WERI-Rb-1 (cell line): ENCODE measurements at regions not wholly inside any gene's neighbourhood (a gene's known extent, or its start where the extent isn't known, plus 50 kb on each side); places are given as distances from the start of the nearest gene placed in this dataset.

Experiments
- DNase-seq: peaks from one replicate; pipeline ENCODE4 v3.0.0-alpha.2; 2020
- H3K27ac ChIP-seq: fragments of 250-450 bp; sonication (Bioruptor Pico); 2 replicates; pipeline ENCODE4 v1.5.1; 2020; ENCODE audit warnings: mild to moderate bottlenecking, moderate library complexity
- H3K27me3 ChIP-seq: fragments of 250-450 bp; sonication (Bioruptor Pico); 2 replicates; pipeline ENCODE4 v1.5.1; 2021; ENCODE audit warnings: mild to moderate bottlenecking, low read depth, moderate library complexity; ENCODE audit not compliant: insufficient read depth, severe bottlenecking
- H3K36me3 ChIP-seq: fragments of 250-450 bp; sonication (Bioruptor Pico); 2 replicates; pipeline ENCODE4 v1.5.1; 2020; ENCODE audit warnings: mild to moderate bottlenecking, moderate library complexity
- H3K4me3 ChIP-seq: 2 replicates; pipeline ENCODE4 v1.5.1; 2011; ENCODE audit warnings: low read depth, mild to moderate bottlenecking, control low read depth, low read length
- H3K9me3 ChIP-seq: fragments of 250-450 bp; sonication (Bioruptor Pico); 2 replicates; pipeline ENCODE4 v1.5.1; 2021; ENCODE audit warnings: mild to moderate bottlenecking, moderate library complexity; ENCODE audit not compliant: severe bottlenecking
- TF ChIP-seq, protein P1 (sequence below): IDR thresholded peaks from 2 replicates; pipeline ENCODE4 v1.5.1; 2011; ENCODE audit warnings: low read depth, mild to moderate bottlenecking, control low read depth, inconsistent platforms, low read length

DNA sequence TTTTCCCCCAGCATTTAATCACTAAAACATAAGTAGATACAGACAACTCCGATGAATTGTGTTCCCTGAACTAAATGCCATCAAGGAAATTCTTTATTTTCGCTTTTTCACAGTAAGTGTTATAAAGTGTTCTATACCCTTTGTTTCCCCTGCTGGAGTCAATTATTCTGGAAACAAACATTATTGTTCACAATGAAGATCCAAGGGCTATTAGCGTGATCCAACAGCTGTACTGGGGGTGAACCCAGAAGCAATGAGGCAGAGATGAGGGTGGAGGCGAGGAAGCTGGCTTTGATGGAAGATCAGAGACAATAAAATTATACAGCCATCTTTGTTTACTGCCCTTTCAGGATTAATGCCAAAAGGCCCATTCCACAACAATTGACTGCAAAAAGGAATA lies 250.3 kb upstream of the IGF1R start:
- TF ChIP-seq, protein P1, sequence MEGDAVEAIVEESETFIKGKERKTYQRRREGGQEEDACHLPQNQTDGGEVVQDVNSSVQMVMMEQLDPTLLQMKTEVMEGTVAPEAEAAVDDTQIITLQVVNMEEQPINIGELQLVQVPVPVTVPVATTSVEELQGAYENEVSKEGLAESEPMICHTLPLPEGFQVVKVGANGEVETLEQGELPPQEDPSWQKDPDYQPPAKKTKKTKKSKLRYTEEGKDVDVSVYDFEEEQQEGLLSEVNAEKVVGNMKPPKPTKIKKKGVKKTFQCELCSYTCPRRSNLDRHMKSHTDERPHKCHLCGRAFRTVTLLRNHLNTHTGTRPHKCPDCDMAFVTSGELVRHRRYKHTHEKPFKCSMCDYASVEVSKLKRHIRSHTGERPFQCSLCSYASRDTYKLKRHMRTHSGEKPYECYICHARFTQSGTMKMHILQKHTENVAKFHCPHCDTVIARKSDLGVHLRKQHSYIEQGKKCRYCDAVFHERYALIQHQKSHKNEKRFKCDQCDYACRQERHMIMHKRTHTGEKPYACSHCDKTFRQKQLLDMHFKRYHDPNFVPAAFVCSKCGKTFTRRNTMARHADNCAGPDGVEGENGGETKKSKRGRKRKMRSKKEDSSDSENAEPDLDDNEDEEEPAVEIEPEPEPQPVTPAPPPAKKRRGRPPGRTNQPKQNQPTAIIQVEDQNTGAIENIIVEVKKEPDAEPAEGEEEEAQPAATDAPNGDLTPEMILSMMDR: no peak
- no peak for DNase-seq
- Histone ChIP-seq H3K27ac (no peak overlapping the region), H3K36me3 (no peaks in the 10 kb centered on the region), H3K9me3 (no peaks in the 10 kb centered on the region), H3K27me3 (peaks cover 90% of the 10 kb centered on the region), H3K4me3 (no peak overlapping the region)

DNA sequence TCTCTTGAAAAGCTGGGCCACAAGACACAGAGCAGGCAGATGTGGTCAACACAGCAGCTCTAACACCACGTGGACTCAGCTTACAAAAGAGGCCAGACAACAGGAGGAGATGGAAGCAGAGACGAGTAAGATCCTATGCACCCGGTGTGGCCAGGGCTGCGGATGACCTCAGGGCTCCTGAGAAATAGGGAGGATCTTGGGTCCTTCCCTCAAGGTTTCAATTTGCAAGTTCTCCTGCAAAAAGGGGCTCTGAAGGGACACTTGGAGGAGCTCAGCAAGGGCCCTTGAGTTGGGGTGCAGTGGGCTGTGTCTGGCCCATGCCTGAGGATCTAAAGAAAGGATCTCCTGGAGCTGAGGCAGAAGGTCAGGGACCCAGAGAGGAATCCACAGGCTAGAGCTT lies 249.5 kb upstream of the IGF1R start:
- H3K27ac ChIP-seq: no peak overlapping the region
- H3K36me3 ChIP-seq: no peaks in the 10 kb centered on the region
- H3K27me3 ChIP-seq: peaks cover 90% of the 10 kb centered on the region
- no peak for DNase-seq
- H3K4me3 ChIP-seq: no peak overlapping the region
- TF ChIP-seq, protein P1: no peak
- no peaks in the 10 kb centered on the region for H3K9me3 ChIP-seq

DNA sequence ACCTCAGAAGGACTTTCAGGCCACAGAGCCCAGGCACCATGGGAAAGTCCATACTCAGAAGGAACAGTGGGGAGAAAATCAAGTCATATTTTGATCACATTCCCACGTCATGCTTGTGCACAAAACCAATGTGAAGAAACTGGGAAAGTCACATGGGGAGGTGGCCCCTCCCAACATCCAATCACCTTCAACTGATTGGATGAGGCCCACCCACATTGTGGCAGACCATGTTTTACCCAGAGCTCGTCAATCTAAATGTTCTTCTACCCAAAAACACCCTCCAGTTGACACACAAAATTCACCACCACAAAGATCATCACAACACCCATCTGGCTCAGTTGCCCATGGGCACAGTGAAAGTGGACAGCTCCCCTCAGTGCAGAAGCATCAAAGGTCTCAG lies 248.2 kb upstream of the IGF1R start:
- Histone ChIP-seq H3K36me3 (no peaks in the 10 kb centered on the region), H3K27me3 (peaks cover 89% of the 10 kb centered on the region), H3K27ac (no peak overlapping the region), H3K4me3 (no peak overlapping the region), H3K9me3 (no peaks in the 10 kb centered on the region)
- no peak for DNase-seq
- TF ChIP-seq, protein P1: no peak

DNA sequence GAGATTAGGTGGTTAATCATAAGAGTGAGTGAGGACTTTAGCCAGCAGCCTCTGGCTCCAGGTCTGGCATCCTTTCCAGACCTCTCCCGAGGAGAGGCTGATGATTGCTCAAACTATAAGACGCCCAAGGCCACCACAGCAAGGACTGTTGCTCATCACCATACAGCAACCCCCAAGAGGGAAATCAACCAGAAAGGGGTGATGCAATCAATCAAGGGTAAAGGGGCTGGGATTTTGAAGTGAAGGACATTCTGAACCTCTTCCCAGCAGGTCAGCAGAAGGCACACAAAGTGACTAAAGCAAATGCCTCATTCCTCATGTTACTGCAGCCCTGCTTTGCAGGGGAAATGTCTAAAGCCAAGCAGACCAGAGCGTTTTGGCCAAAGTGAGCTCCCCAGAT lies 247.3 kb upstream of the IGF1R start:
- Histone ChIP-seq H3K9me3 (no peaks in the 10 kb centered on the region), H3K27ac (no peak overlapping the region), H3K4me3 (no peak overlapping the region), H3K27me3 (peaks cover 89% of the 10 kb centered on the region), H3K36me3 (no peaks in the 10 kb centered on the region)
- DNase-seq: no peak
- TF ChIP-seq, protein P1: no peak

DNA sequence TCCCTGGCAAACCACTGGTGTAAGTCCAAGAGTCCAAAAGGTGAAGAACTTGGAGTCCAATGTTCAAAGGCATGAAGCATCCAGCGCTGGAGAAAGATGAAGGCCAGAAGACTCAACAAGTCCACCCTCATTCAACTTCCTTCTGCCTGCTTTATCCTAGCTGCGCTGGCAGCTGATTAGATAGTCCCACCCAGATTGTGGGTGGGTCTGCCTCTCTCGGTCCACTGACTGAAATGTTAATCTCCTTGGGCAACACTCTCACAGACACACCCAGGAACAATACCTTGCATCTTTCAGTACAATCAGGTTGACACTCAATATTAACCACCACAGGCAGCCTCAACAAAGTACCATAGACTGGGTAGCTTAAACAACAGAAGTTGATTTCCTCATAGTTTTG lies 245.9 kb upstream of the IGF1R start:
- Histone ChIP-seq H3K27ac (no peak overlapping the region), H3K4me3 (no peak overlapping the region), H3K27me3 (peaks cover 89% of the 10 kb centered on the region), H3K9me3 (no peaks in the 10 kb centered on the region), H3K36me3 (no peaks in the 10 kb centered on the region)
- TF ChIP-seq, protein P1: no peak
- no peak for DNase-seq

DNA sequence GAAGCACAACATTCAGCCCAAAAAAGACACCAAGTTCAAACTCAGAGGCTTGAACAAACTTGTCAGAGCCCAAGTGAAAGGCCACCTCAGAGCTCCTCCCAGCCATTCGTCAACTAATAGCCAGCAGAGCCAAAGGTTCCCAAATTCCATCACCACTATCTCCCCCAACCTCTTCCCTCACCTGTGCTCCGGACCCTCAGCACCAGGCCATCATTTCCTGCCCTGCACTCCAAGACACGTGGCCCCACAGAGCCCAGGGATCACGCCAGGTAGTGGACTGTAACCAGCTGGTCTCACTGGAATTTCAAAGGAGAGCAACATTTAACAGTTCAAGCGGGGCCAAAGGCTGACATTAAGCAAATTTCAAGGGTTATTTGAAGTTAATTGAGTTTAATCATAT lies 245.2 kb upstream of the IGF1R start:
- DNase-seq: no peak
- Histone ChIP-seq H3K4me3 (no peak overlapping the region), H3K27ac (no peak overlapping the region), H3K27me3 (peaks cover 86% of the 10 kb centered on the region), H3K9me3 (no peaks in the 10 kb centered on the region), H3K36me3 (no peaks in the 10 kb centered on the region)
- TF ChIP-seq, protein P1: no peak
